ENCODE measurements at regions not wholly inside any gene's neighbourhood (a gene's known extent, or its start where the extent isn't known, plus 50 kb on each side); places are given as distances from the start of the nearest gene placed in this dataset.

DNA sequence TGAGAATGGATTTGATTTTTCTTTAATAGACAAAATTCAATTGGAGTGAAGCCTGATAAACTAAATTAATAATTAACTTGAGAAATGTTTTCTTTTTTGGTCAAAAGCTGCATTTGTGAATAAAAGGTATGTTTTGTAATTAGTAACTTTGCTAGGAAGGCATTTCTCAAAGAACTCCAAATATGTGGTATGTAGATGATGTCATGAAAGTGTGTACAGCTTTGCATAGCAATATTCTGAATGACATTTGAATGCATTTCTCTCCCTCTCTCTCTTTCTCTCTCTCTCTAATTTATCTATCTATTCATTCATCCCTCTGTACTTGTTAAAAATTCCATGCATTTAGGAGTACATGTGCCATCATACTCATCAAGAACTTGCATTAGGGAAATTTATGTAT lies 109.1 kb upstream of the ADAMTS5 start:
- Histone ChIP-seq H3K4me2 (no peak overlapping the region), H3F3A (replicated peaks; ENCODE audit: low read depth) (no peaks in the 10 kb centered on the region), H3K36me3 (ENCODE audit: insufficient read depth) (no peaks in the 10 kb centered on the region), H3K27me3 (ENCODE audit: insufficient read depth) (no peaks in the 10 kb centered on the region), H2AFZ (no peak overlapping the region), H3K4me3 (no peak overlapping the region), H3K4me1 (ENCODE audit: insufficient read depth) (no peaks in the 10 kb centered on the region), H4K20me1 (replicated peaks; ENCODE audit: insufficient read depth) (no peaks in the 10 kb centered on the region), H3K79me2 (replicated peaks; ENCODE audit: insufficient read depth) (no peaks in the 10 kb centered on the region), H3K9me2 (ENCODE audit: insufficient read depth) (no peaks in the 10 kb centered on the region), H3K27ac (ENCODE audit: low read depth) (no peak overlapping the region)
- Mint-ChIP-seq H3K4me3 (no peak overlapping the region), H3K27me3 (ENCODE audit: insufficient read depth, low read depth, poor library complexity) (no peaks in the 10 kb centered on the region), H3K4me1 (peaks cover 2% of the 10 kb centered on the region; the same call in 1 of the 3 replicates), H3K27ac (no peak overlapping the region), H3K36me3 (ENCODE audit: low read depth) (no peaks in the 10 kb centered on the region), H3K9me3 (no peaks in the 10 kb centered on the region)
- DNase-seq (ENCODE audit: low spot score) = no peak
- TF ChIP-seq CREB1 (CRISPR knock-in tag; IDR thresholded peaks at IDR 0.05; ENCODE audit: low read depth) (no peak), ZNF462 (CRISPR knock-in tag; IDR thresholded peaks at IDR 0.05) (no peak), POLR2AphosphoS5 (IDR thresholded peaks at IDR 0.05; ENCODE audit: low read depth) (no peak), ZNF331 (CRISPR knock-in tag; IDR thresholded peaks at IDR 0.05; ENCODE audit: low read depth) (no peak), EZH2phosphoT487 (IDR thresholded peaks at IDR 0.05; ENCODE audit: unreplicated experiment) (no peak), ZNF114 (CRISPR knock-in tag; IDR thresholded peaks at IDR 0.05) (no peak), REST (IDR thresholded peaks at IDR 0.05; ENCODE audit: unreplicated experiment) (no peak), NANOG (IDR thresholded peaks at IDR 0.05; ENCODE audit: borderline replicate concordance) (no peak), STAT1 (IDR thresholded peaks at IDR 0.05; ENCODE audit: unreplicated experiment) (no peak), EZH2 (IDR thresholded peaks at IDR 0.05; ENCODE audit: low read depth, unreplicated experiment) (no peak)
- TF ChIP-seq, protein P1, sequence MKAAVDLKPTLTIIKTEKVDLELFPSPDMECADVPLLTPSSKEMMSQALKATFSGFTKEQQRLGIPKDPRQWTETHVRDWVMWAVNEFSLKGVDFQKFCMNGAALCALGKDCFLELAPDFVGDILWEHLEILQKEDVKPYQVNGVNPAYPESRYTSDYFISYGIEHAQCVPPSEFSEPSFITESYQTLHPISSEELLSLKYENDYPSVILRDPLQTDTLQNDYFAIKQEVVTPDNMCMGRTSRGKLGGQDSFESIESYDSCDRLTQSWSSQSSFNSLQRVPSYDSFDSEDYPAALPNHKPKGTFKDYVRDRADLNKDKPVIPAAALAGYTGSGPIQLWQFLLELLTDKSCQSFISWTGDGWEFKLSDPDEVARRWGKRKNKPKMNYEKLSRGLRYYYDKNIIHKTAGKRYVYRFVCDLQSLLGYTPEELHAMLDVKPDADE (IDR thresholded peaks at IDR 0.05) = no peak
- TF ChIP-seq, protein P2, sequence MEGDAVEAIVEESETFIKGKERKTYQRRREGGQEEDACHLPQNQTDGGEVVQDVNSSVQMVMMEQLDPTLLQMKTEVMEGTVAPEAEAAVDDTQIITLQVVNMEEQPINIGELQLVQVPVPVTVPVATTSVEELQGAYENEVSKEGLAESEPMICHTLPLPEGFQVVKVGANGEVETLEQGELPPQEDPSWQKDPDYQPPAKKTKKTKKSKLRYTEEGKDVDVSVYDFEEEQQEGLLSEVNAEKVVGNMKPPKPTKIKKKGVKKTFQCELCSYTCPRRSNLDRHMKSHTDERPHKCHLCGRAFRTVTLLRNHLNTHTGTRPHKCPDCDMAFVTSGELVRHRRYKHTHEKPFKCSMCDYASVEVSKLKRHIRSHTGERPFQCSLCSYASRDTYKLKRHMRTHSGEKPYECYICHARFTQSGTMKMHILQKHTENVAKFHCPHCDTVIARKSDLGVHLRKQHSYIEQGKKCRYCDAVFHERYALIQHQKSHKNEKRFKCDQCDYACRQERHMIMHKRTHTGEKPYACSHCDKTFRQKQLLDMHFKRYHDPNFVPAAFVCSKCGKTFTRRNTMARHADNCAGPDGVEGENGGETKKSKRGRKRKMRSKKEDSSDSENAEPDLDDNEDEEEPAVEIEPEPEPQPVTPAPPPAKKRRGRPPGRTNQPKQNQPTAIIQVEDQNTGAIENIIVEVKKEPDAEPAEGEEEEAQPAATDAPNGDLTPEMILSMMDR (conservative IDR thresholded peaks at IDR 0.05; ENCODE audit: low read depth in 2 of 2) = no peak
- no peak for ATAC-seq

Measured in GM23338 (cell line).